ENCODE measurements at regions not wholly inside any gene's neighbourhood (a gene's known extent, or its start where the extent isn't known, plus 50 kb on each side); places are given as distances from the start of the nearest gene placed in this dataset.

DNA sequence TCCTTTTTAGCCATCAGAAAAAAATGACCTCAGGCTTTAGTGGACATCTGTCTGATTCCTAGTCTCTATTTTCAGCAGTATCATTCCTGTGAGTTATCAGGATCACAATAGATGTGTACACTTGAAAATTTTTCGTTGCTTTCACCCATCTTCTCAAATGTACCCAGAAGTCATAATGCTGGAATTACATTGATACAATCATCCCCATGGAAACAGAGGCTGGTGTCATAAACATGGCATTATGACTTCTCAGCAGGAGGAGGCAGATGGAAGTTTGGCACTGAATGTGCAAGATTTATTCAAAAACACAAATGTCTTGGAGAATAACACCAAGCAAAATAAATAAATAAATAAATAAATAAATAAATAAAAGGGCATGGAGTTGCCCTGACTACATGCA is 292.5 kb downstream of the PHKB start:
- Mint-ChIP-seq H3K4me3 (no peak overlapping the region), H3K36me3 (no peaks in the 10 kb centered on the region), H3K27me3 (ENCODE audit: low read depth in 3 of 3) (peaks cover 0 to 7% (median 2%) of the 10 kb centered on the region in 3 donors), H3K27ac (no peak overlapping the region), H3K9me3 (peaks cover 0 to 8% (median 5%) of the 10 kb centered on the region in 6 donors), H3K4me1 (no peaks in the 10 kb centered on the region)
- no peak for DNase-seq

Data from immature natural killer cell (primary cell).